ENCODE measurements at regions not wholly inside any gene's neighbourhood (a gene's known extent, or its start where the extent isn't known, plus 50 kb on each side); places are given as distances from the start of the nearest gene placed in this dataset.

DNA sequence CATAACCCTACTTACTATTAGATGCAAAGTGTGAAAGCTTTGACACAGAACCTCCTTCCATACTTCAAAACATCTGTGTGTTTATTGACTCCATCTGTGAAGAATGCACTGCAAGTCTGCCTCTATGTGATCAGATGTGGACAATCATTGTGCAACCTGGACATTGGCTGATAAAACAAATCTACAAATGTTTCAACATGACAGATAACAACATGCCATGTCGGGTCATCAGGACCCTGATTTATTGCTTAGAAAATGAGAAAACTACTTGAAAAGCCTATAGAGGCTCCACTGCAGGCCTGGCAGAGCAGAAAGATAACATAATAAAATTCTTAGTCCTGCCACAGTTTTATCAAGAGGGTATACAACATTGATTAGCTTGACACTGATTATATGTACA, 1286.4 kb downstream of the GRIK2 start:
- no peak for DNase-seq

DNA sequence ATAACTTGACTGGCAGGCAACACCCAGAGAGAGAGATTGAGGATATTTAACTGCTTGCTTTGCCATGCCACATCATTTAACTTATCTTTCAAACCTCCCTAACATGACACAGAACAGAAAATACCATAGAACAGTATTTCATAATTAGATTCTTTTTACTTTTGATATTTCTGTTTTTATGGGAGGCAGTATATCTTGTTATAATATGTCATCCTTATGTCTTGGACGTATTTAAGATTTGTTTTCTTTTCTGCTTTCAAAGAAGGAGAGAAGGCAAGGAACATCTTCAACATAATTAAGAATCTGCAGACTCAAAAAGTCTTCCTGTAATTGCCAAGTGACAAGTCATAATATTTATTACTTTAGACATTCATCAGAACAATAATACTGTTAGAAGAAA, 1283.7 kb downstream of the GRIK2 start:
- DNase-seq, result no peak

DNA sequence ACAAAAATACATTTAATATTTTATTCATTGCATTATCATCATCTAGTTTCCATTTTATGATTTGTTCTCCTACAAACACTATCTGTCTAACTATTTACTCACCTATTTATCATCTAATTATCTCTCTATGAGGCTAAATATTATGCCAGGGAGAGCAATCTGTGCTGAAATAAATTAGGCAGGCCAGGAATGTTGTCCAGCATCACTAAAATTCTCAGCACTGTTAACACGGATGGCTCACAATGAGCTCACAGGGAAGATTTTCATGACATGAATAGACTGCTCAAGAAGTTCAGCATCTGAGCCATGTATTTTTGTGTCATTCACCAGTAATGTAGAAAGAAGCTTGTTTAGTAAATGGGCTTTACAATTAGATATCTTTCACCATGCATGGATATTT, 1277.2 kb downstream of the GRIK2 start:
- no peak for DNase-seq

DNA sequence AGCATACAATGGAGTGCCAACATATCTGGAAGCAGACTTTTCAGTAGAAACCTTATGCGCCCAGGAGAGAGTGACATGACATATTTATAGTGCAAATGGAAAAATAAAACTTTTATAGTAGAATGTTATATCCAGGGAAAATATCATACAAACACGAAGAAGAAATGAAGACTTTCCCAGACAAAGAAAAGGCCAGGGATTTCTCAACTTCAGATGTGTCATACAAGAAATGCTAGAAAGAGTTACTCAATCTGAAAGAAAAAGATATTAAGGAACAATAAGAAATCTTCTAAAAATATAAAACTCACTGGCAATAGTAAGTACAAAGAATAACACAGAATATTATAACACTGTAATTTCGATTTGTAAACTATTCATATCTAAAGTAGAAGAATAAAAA, 1269.3 kb downstream of the GRIK2 start:
- DNase-seq, result no peak

GRCh38 chr6:102660303-102660702, 1266.8 kb downstream of the GRIK2 start:
- no peak for DNase-seq

- no peak for DNase-seq
These were observed 1262.3 kb downstream of the GRIK2 start for GRCh38 chr6:102655823-102656222.

DNA sequence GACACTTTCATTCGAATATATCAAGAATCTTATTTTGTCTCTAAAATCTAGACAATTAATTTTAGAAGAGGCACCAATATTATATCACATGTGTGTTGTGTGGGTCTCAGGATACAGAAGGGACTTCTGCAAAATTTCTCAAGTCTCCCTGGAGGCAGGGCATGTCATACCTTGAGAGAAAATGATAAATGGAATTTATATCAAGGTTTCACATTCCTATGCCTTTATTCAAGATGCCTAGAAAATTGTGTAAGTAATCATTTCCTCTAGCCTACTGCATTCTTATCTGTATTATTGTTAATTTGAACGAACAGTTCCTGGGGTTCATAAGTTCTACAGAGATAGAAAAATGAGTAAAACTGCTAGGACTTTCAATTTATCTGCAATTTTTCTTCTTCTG, 1247.9 kb downstream of the GRIK2 start:
- no peak for DNase-seq

- no peak for DNase-seq
These were observed 1238.4 kb downstream of the GRIK2 start for GRCh38 chr6:102631921-102632320.

GRCh38 chr6:102623201-102623600, 1229.7 kb downstream of the GRIK2 start:
- DNase-seq, result no peak

GRCh38 chr6:102619585-102619984, 1226.1 kb downstream of the GRIK2 start:
- peak; percentile 18 for DNase-seq

DNA sequence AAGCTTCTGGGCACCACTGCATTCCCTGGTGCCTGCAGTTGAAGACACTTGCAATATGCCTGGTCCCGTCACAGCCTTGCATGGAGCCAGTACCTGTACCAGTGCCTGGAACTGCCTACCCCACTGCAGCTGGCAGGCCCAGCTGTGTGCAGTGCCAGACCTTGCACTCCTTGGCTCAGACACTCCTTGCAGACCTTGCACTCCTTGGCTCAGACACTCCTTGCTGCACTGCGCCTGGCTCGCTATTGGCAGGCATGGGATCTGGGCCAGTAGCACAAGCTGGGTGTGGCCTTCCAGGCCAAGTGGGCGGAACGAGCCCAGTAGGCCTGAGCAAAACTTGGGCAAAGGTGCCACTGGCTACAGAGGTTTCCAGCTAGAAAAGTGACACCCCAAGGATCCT, 1189.1 kb downstream of the GRIK2 start:
- DNase-seq, result no peak

DNA sequence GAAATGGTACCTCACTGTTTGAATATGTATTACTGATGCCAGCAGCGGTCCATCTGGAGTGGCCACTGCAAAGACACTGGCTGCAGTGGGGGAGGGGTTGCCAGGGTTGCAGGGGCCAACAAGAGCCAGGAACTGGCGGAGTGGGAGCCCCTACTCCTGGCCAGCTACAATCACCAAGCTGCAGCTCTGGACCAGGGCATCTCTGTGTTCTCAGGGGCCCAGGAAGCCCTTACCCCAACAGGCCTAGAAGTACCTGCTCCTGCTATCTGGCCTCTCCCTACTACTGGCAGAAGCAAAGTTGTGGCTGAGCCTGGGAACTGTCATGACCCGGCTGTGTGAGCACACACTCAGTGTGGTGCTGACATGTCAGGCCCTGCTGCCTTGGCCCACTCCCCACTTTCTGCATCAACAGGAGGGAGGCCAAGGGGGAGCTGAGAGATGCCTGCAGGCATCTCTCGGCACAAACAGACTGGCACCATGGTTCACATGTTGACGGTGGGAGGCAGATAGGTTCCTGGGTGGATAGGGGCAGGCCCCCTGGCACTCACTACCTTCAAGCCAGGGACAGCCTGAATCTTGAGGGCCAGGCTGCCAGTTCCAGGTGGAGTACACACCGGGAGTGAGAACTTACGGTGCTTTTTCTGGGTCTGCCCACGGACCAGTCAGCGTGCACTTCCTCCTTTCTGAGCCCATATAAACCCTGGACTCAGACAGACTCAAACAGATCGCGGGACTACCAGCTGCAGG, 1188.0 kb downstream of the GRIK2 start:
- no peak for DNase-seq

- no peak for DNase-seq
These were observed 1177.9 kb downstream of the GRIK2 start for GRCh38 chr6:102571236-102571908.

GRCh38 chr6:102562713-102563112, 1169.2 kb downstream of the GRIK2 start:
- no peak for DNase-seq

GRCh38 chr6:102553214-102553613, 1159.7 kb downstream of the GRIK2 start:
- no peak for DNase-seq

GRCh38 chr6:102549221-102549874, 1155.8 kb downstream of the GRIK2 start:
- DNase-seq, result no peak

GRCh38 chr6:102525336-102525735, 1131.8 kb downstream of the GRIK2 start:
- peak; percentile 43 for DNase-seq

DNA sequence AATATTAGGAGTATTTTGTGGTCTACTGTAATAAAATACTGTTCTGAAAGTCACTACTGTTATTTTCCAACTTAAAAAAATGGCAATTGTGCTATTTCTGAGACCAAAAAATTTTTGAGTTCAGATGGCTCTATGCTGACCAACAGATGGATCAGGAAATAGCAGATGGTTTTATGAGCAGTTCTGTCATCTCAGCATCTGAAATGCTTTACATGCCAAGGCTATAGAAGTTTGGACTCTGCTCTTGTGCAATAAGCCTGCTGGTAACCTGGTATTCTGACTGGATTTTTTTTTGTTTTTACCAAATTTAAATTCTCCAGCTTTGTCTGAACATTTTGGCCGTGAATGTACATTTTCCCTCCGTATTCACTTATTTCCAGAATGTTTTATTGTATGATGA, 1127.5 kb downstream of the GRIK2 start:
- DNase-seq, result no peak

GRCh38 chr6:102517506-102517905, 1124.0 kb downstream of the GRIK2 start:
- DNase-seq, result no peak

DNA sequence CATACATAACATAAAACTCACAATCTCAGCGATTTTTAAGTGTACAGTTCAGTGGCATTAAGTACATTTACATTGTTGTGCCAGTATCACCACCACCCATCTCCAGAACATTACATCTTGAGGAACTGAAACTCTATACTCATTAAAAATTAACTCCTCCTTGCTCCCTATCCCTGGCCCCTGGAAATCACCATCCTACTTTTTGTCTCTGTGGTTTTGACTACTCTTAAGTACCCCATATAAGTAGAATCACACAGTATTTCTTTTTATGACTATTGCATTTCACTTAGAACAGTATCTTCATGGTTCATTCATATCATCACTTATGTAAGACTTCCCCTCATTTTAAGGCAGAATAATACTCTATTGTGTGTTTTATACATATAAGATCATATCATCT, 1108.1 kb downstream of the GRIK2 start:
- DNase-seq, result no peak

GRCh38 chr6:102494808-102495207, 1101.3 kb downstream of the GRIK2 start:
- no peak for DNase-seq

GRCh38 chr6:102493485-102493884, 1100.0 kb downstream of the GRIK2 start:
- DNase-seq, result no peak

DNA sequence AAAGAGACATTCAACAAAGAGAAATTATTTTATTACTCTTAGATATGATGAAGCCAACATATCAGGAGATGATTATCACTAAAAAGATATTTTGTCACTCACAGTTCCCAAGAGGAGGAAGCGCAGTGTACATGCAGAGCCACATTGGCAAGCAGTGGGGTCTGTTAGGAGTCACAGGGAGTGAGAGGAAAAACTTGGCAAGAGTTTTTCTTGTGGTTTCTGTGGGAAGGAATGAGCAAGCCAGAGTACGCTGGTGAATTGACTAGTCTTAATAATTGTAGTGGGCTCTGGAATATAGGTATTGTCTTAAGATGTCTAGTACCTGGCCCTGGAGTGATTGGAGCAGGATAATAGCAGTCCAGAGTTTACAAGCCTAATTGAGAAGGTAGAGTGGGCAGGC, 1095.2 kb downstream of the GRIK2 start:
- DNase-seq, result no peak

DNA sequence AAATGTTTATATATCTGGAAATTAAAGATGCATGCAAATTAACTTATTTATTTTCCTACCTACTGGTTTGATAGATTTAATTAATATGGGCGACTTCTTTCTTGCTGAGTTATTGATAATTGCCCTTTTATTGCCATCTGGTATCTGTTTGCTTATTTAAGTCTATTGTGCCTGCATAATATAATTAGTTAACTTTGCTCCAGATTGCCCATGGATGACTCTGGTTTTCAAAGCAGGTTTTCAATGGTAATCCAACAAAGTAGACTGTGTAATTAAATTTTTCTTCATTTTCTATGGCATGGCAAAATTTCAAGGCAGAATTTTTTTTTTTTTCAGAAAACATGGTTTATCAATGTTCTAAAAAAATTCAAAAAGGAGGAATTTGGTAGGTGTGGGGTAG, 1092.0 kb downstream of the GRIK2 start:
- no peak for DNase-seq
